Peyer's patch (tissue), 4 donors: ENCODE measurements at regions not wholly inside any gene's neighbourhood (a gene's known extent, or its start where the extent isn't known, plus 50 kb on each side); places are given as distances from the start of the nearest gene placed in this dataset.

Experiments
- CTCF ChIP-seq, 6 experiments: fragments of 450-650 bp in 4 of 6; fragments of 200-600 bp in 2 of 6; sonication (generic) in 1 of 6; IDR thresholded peaks; one replicate each; pipeline ENCODE4 v1.5.1; 2017 to 2019; ENCODE audit warnings: antibody characterized with exemption in 6 of 6, mild to moderate bottlenecking in 3 of 6, moderate library complexity in 1 of 6
- POLR2A ChIP-seq, 2 donors: fragments of 450-650 bp; IDR thresholded peaks; one replicate each; pipeline ENCODE4 v1.5.1; 2017; ENCODE audit warnings: antibody characterized with exemption in 2 of 2, mild to moderate bottlenecking in 2 of 2, moderate library complexity in 2 of 2

- TF ChIP-seq CTCF (IDR thresholded peaks at IDR 0.05) (no peak), POLR2A (IDR thresholded peaks at IDR 0.05) (no peak)
Measured at GRCh38 chr5:41574391-41574790, 64.0 kb upstream of the PLCXD3 start.
